ENCODE measurements at regions not wholly inside any gene's neighbourhood (a gene's known extent, or its start where the extent isn't known, plus 50 kb on each side); places are given as distances from the start of the nearest gene placed in this dataset.

GRCh38 chr20:57828696-57829095 lies 118.9 kb upstream of the PMEPA1 start:
- Histone ChIP-seq H3K79me2 (ENCODE audit: control insufficient read depth in 1 of 2, insufficient read depth in 2 of 2, low read length in 2 of 2) (no peaks in the 10 kb centered on the region), H3K9me3 (ENCODE audit: insufficient read depth in 2 of 2, low read depth in 1 of 2, low read length in 1 of 2) (no peaks in the 10 kb centered on the region), H3K9ac (replicated peaks in 1 of 4; ENCODE audit: extremely low read depth in 1 of 4, low read depth in 3 of 4, low read length in 3 of 4) (no peak overlapping the region), H2BK20ac (ENCODE audit: low read length) (no peak overlapping the region), H2BK12ac (ENCODE audit: low read depth, low read length) (no peak overlapping the region), H3K23me2 (ENCODE audit: low read depth, low read length) (no peaks in the 10 kb centered on the region), H3K18ac (ENCODE audit: extremely low read depth, low read length) (no peak overlapping the region), H4K91ac (replicated peaks; ENCODE audit: insufficient read length, low read length) (no peak overlapping the region), H2AK5ac (ENCODE audit: low read depth, low read length) (no peak overlapping the region), H2BK15ac (ENCODE audit: low read length) (no peak overlapping the region), H2BK120ac (replicated peaks; ENCODE audit: low read depth, low read length) (no peak overlapping the region), H3K4ac (replicated peaks; ENCODE audit: insufficient read length, low read depth, low read length) (no peak overlapping the region), H4K5ac (ENCODE audit: insufficient read length, low read depth, low read length) (no peak overlapping the region), H3K79me1 (ENCODE audit: low read depth, low read length) (no peaks in the 10 kb centered on the region), H3K4me3 (ENCODE audit: extremely low read depth in 1 of 4, insufficient read depth in 2 of 4, low read depth in 3 of 4, low read length in 4 of 4) (no peak overlapping the region), H4K20me1 (replicated peaks in 1 of 2; ENCODE audit: control insufficient read depth in 1 of 2, insufficient read depth in 2 of 2, low read length in 2 of 2) (no peaks in the 10 kb centered on the region), H2AFZ (ENCODE audit: low read length) (no peak overlapping the region), H3K27me3 (replicated peaks in 1 of 4; ENCODE audit: control insufficient read depth in 3 of 4, extremely low read depth in 1 of 4, insufficient read depth in 3 of 4, low read length in 3 of 4) (no peaks in the 10 kb centered on the region), H3K4me2 (ENCODE audit: insufficient read depth in 1 of 2, low read depth in 2 of 2, low read length in 2 of 2) (no peak overlapping the region), H2BK5ac (ENCODE audit: low read depth, low read length) (no peak overlapping the region), H3K14ac (ENCODE audit: insufficient read length) (no peak overlapping the region), H3K27ac (ENCODE audit: low read depth, low read length) (no peak overlapping the region), H3K56ac (replicated peaks; ENCODE audit: insufficient read length, low read depth, low read length) (no peak overlapping the region), H3K4me1 (replicated peaks in 1 of 4; ENCODE audit: control insufficient read depth in 3 of 4, insufficient read depth in 4 of 4, low read length in 3 of 4) (no peaks in the 10 kb centered on the region; a peak in 1 of 7 replicates), H4K8ac (ENCODE audit: extremely low read depth, insufficient read depth, low read length) (no peak overlapping the region), H3K23ac (ENCODE audit: insufficient read length) (no peak overlapping the region), H3K36me3 (ENCODE audit: control insufficient read depth in 2 of 4, insufficient read depth in 4 of 4, low read length in 3 of 4) (no peaks in the 10 kb centered on the region)
- TF ChIP-seq CBX5 (IDR thresholded peaks at IDR 0.05; ENCODE audit: low read depth, low read length) (no peak), EZH2 (IDR thresholded peaks at IDR 0.05; ENCODE audit: low read depth, low read length, severe bottlenecking) (no peak), POLR2A (IDR thresholded peaks at IDR 0.05; ENCODE audit: control extremely low read depth in 1 of 2, low read depth in 2 of 2, low read length in 2 of 2) (no peak)
- TF ChIP-seq, protein P1, sequence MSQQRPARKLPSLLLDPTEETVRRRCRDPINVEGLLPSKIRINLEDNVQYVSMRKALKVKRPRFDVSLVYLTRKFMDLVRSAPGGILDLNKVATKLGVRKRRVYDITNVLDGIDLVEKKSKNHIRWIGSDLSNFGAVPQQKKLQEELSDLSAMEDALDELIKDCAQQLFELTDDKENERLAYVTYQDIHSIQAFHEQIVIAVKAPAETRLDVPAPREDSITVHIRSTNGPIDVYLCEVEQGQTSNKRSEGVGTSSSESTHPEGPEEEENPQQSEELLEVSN (IDR thresholded peaks at IDR 0.05) = no peak
- CTCF ChIA-PET (ENCODE audit: partially characterized antibody) = interaction anchor here (1.0 kb wide), 1 partner anchor 175 kb away, joined by 3 read pairs; no protein-coding TSS in a partner anchor
- no peak for FAIRE-seq
- 89% methylated on average over 10 of the region's 10 CpGs; no CpG with 5 or more reads in 1 of the 2 experiments for WGBS, 2 experiments (ENCODE audit: extremely low coverage in 1 of 2, insufficient coverage in 1 of 2, insufficient read length in 1 of 2, insufficient replicate concordance in 2 of 2, low coverage in 1 of 2, low lambda C conversion rate in 2 of 2, missing lambda C conversion rate in 1 of 2)
- POLR2A ChIA-PET (ENCODE audit: partially characterized antibody) = no interaction called here
- DNase-seq (ENCODE audit: low read depth in 1 of 2, low spot score in 2 of 2) = no peak

Measured in H1 (cell line).